GM19043 (cell line): ENCODE measurements at regions not wholly inside any gene's neighbourhood (a gene's known extent, or its start where the extent isn't known, plus 50 kb on each side); places are given as distances from the start of the nearest gene placed in this dataset.

Experiments
- ATAC-seq: cut with Tn5 transposase; IDR thresholded peaks from one replicate; pipeline ENCODE4 v1.9.1; 2021; ENCODE audit warnings: low read depth; ENCODE audit not compliant: unreplicated experiment

DNA sequence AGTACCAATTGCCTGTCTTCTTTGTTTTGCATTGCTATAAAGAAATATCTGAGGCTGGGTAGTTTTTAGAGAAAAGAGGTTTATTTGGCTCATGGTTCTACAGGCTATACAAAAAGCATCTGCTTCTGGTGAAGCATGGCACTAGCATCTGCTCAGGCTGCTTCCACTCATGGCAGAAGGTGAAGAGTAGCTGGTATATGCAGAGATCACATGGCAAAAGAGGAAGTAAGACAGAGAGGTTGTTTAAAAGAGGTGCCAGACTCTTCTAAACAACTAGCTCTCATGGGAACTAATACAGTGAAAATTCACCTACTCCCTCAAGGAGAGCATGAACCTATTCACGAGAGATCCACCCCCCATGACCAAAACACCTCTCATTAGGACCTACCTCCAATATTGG is 56.7 kb upstream of the GUCA2B start:
- ATAC-seq, result no peak

GRCh38 chr1:42089246-42089645 is 64.0 kb upstream of the GUCA2B start:
- ATAC-seq, result no peak

- no peak for ATAC-seq
These were observed 67.1 kb upstream of the GUCA2B start for GRCh38 chr1:42086146-42086545.

DNA sequence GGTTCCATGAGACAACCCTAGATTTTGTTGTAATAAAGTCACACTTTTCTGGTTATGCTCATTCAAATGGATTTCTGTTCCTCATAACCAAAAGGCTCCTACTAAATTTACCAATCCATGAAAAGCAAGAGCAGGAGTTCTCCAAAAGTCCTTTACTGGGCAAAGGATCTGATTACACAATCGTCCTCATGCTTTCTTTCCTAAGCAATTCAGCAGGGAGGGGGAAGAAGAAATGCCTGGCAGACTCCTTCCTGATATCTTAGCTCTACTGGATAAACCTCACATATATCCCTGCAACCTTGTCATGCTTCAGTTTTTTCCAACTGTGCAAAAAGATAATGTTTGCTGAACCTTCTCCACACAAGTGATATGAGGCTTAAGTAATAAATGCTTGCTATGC is 67.6 kb upstream of the GUCA2B start:
- no peak for ATAC-seq

- no peak for ATAC-seq
These were observed 71.7 kb upstream of the GUCA2B start for GRCh38 chr1:42081475-42081874.

GRCh38 chr1:42075179-42075578 is 78.0 kb upstream of the GUCA2B start:
- ATAC-seq, result no peak

- no peak for ATAC-seq
These were observed 82.2 kb upstream of the GUCA2B start for GRCh38 chr1:42070996-42071395.

DNA sequence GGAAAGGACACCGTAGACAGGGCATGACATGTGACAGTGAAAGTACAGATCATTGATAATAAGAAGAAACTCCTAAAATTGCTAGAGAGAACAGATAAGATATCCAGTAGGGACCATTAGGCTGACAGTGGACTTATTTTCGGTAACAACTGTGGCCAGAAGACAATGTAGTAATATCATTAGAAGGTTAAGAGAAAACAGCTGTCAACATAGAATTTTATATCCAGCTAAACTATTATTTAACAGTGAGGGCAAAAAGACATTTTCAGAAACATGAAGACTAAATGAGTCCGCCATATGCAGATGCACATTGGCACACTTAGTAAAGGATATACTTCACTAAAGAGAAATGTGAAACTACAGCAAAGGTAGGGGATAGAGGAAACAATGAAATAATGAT is 95.4 kb upstream of the GUCA2B start:
- ATAC-seq, result no peak

GRCh38 chr1:42056460-42056859 is 96.8 kb upstream of the GUCA2B start:
- no peak for ATAC-seq

DNA sequence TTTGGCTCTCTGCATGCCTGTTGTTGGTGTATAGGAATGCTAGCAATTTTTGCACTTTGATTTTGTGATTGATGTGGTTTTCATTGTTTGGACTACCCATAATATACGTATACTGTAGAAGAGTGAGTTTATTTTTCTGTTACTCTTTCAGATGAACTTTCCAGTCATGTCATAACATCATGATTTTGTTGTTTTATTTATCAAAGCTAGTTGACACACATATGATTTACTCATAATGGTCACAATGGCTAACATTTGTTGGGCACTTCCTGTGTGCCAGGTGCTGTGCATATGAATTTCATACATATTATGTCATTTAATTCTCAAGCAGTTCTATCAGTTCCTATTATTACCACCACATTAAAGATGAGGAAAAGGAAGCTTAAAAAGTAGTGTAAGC is 98.1 kb upstream of the GUCA2B start:
- no peak for ATAC-seq

- ATAC-seq, result no peak
These were observed 101.0 kb upstream of the GUCA2B start for GRCh38 chr1:42052072-42052699.

GRCh38 chr1:42047508-42047880 is 105.7 kb upstream of the GUCA2B start:
- ATAC-seq, result no peak

GRCh38 chr1:42046761-42047507 is 106.3 kb upstream of the GUCA2B start:
- ATAC-seq, result no peak

DNA sequence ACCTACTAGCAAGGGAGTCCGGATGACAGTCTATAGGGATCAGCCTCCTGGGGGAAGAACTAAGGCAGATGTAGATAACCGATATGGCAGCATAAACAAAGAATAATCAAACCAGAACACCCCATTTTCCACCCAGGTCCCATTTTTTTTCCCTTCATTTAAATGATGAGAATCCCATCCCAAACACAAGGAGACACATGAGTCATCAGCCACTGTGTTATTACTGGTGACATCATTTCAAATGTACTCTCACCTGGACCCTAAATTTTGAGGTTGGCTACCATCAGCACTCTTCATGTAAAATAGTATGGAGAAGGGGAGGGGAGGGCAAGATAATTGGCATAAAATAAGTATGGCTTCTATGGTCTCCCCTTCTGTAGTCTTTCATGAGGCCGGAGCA is 108.9 kb upstream of the GUCA2B start:
- no peak for ATAC-seq

GRCh38 chr1:42043811-42044210 is 109.4 kb upstream of the GUCA2B start:
- no peak for ATAC-seq

DNA sequence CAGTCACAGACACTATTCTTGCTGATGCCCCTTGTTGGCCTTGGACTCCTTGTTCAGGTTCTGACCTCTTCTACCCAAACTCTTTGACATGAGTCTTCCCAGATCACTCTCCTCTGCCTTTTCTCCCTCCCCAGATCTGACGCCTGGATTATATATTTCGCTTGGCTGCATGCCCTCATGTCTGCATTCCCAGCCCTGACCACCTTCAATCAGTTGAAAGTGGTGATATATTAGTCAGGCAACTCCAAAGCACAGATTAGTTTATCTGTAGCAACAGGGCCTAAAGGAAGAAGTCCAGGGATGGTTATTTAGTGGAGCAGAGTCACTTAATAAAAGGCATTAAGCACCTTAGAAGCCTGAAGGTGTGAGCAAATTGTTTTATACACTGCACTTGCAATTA is 110.0 kb upstream of the GUCA2B start:
- no peak for ATAC-seq

- no peak for ATAC-seq
These were observed 112.2 kb upstream of the GUCA2B start for GRCh38 chr1:42041031-42041430.

- no peak for ATAC-seq
These were observed 113.1 kb upstream of the GUCA2B start for GRCh38 chr1:42040159-42040558.

GRCh38 chr1:42038261-42038660 is 114.9 kb upstream of the GUCA2B start:
- no peak for ATAC-seq

- no peak for ATAC-seq
These were observed 115.6 kb upstream of the GUCA2B start for GRCh38 chr1:42037586-42037985.

DNA sequence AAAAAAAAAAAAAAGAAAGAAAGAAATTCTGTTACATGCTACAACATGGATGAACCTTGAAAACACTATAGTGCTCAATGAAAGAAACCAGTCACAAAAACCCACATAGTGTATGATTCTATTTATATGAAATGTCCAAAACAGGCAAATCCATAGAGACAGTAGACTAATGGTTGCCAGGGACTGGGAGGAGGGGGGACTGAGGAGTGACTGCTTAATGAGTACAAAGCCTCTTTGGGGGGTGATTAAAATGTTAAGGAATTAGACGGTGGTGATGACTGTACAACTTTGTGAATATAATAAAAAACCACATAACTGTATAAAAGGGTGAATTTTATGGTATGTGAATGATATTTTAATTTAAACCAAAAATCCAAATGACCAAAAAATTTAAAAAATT is 116.0 kb upstream of the GUCA2B start:
- ATAC-seq, result no peak

DNA sequence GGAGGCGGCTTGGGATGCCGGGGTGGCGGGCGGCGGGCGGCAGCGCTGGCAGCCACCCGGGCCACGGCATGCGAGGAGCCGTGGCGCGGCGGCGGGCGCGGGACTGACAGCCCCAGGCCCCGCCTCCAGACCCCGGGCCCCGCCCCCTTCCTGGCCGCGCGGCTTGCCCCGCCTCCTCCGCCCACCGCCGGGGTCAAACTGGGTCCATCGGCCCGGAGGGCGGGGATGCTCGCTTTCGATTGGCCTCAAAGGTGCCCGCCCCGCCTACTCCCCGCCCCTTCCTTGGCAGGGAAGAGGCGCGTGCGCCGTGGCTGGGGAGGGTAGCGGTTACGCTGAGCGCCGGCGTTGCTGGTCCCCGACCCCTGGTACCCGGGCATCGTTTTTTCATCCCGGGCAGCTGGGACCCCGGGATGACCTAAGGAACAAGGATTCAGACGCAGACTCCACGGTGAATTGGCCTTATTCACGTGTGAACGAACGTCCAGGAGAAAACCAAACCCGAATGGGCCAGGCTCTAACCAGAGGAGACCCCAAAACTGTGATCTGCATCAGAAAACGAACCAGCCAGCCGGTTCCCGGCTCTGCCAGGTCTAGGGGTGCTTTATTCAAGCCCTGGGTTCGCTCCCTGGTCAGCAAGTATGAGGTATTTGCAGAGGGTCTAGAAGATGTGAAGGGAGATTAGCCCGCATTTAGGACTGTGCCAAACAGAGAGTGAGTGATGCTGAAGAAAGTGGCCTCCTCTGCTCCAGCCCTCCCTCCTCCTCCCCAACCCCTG is 117.2 kb upstream of the GUCA2B start:
- peak; percentile 87 for ATAC-seq
